NT2/D1 (cell line): ENCODE measurements at regions not wholly inside any gene's neighbourhood (a gene's known extent, or its start where the extent isn't known, plus 50 kb on each side); places are given as distances from the start of the nearest gene placed in this dataset.

Experiments used
- SUZ12 ChIP-seq: IDR thresholded peaks from 2 replicates; pipeline ENCODE4 v1.6.1; 2011; ENCODE audit not compliant: insufficient read length, insufficient read depth; ENCODE audit errors: extremely low read depth
- YY1 ChIP-seq: IDR thresholded peaks from 2 replicates; pipeline ENCODE4 v1.6.1; 2011; ENCODE audit not compliant: insufficient read length, insufficient read depth
- ZNF274 ChIP-seq: IDR thresholded peaks from 2 replicates; pipeline ENCODE4 v1.6.1; 2011; ENCODE audit warnings: mild to moderate bottlenecking, low read depth, low read length

DNA sequence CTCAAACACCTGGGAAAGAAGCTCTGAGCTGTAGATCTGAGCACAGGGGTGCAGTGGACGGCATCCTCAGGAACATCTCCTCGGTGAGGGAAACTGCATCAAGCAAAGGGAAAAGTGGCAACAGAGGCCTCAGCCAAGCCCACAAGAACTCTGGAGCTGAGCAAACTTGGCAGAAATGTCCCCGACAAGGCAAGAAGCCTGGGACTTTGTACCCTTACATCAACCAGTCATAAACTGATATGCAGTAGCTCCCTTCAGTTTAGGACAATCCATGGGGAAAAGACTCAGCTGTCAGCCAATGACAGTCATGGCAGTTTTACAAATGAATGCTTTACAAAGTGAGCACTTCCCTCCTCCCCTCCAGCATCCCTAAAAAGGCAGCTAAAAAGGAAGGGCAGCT is 210.0 kb upstream of the DYNLRB2 start:
- TF ChIP-seq YY1 = no peak
- no peak for TF ChIP-seq ZNF274
- TF ChIP-seq SUZ12 = no peak
